ENCODE measurements at regions not wholly inside any gene's neighbourhood (a gene's known extent, or its start where the extent isn't known, plus 50 kb on each side); places are given as distances from the start of the nearest gene placed in this dataset.

GRCh38 chr3:161579395-161580126, 83.0 kb downstream of the OTOL1 start:
- POLR2A ChIA-PET = no interaction called here
- Histone ChIP-seq H3K9me3 (ENCODE audit: control insufficient read depth in 1 of 2, insufficient read depth in 1 of 2, low read depth in 1 of 2, low read length in 2 of 2) (no peaks in the 10 kb centered on the region), H3K9ac (ENCODE audit: low read length) (no peak overlapping the region), H3K36me3 (ENCODE audit: control insufficient read depth in 1 of 2, insufficient read depth in 2 of 2, low read length in 2 of 2) (no peaks in the 10 kb centered on the region), H2AFZ (ENCODE audit: low read depth, low read length, poor library complexity, severe bottlenecking) (no peak overlapping the region), H3K4me1 (ENCODE audit: control insufficient read depth in 1 of 2, insufficient read depth in 2 of 2, low read length in 2 of 2) (no peaks in the 10 kb centered on the region), H3K27me3 (ENCODE audit: insufficient read depth, low read length) (no peaks in the 10 kb centered on the region), H3K4me3 (replicated peaks in 1 of 2; ENCODE audit: low read depth in 1 of 2, low read length in 2 of 2) (no peak overlapping the region), H3K4me2 (ENCODE audit: low read length) (no peak overlapping the region), H3K9me2 (ENCODE audit: insufficient read depth) (no peaks in the 10 kb centered on the region), H4K20me1 (ENCODE audit: insufficient read depth) (no peaks in the 10 kb centered on the region), H3K27ac (ENCODE audit: low read depth, low read length) (no peak overlapping the region), H3K79me2 (ENCODE audit: insufficient read depth, low read length) (no peaks in the 10 kb centered on the region)
- DNase-seq (ENCODE audit: low read depth, low spot score) (no peak), ATAC-seq (no peak)
- TF ChIP-seq MAX (IDR thresholded peaks at IDR 0.05) (no peak), ZFX (IDR thresholded peaks at IDR 0.05) (no peak), EGR1 (IDR thresholded peaks at IDR 0.05; ENCODE audit: low read depth) (no peak), SRF (IDR thresholded peaks at IDR 0.05; ENCODE audit: low read depth) (no peak)
- RAD21 ChIA-PET (ENCODE audit: low non-redundant PET in 1 of 2, low total read pairs in 2 of 2, uncharacterized antibody in 2 of 2, unreplicated experiment in 2 of 2) = no interaction called here
- BruUV-seq (replicated peaks) = no TSS peak
- intact Hi-C loops (cut with micrococcal nuclease) = no loop called here
- CTCF ChIA-PET = no interaction called here

GRCh38 chr3:161585922-161586321, 89.3 kb downstream of the OTOL1 start:
- intact Hi-C loops (cut with micrococcal nuclease) = no loop called here
- DNase-seq (ENCODE audit: low read depth, low spot score) (no peak), ATAC-seq (no peak)
- Histone ChIP-seq H3K27ac (ENCODE audit: low read depth, low read length) (no peak overlapping the region), H3K79me2 (ENCODE audit: insufficient read depth, low read length) (no peaks in the 10 kb centered on the region), H3K4me1 (ENCODE audit: control insufficient read depth in 1 of 2, insufficient read depth in 2 of 2, low read length in 2 of 2) (no peaks in the 10 kb centered on the region), H2AFZ (ENCODE audit: low read depth, low read length, poor library complexity, severe bottlenecking) (no peak overlapping the region), H3K4me3 (replicated peaks in 1 of 2; ENCODE audit: low read depth in 1 of 2, low read length in 2 of 2) (no peak overlapping the region), H4K20me1 (ENCODE audit: insufficient read depth) (no peaks in the 10 kb centered on the region), H3K9ac (ENCODE audit: low read length) (no peak overlapping the region), H3K4me2 (ENCODE audit: low read length) (no peak overlapping the region), H3K36me3 (ENCODE audit: control insufficient read depth in 1 of 2, insufficient read depth in 2 of 2, low read length in 2 of 2) (no peaks in the 10 kb centered on the region), H3K9me2 (ENCODE audit: insufficient read depth) (no peaks in the 10 kb centered on the region), H3K27me3 (ENCODE audit: insufficient read depth, low read length) (no peaks in the 10 kb centered on the region), H3K9me3 (ENCODE audit: control insufficient read depth in 1 of 2, insufficient read depth in 1 of 2, low read depth in 1 of 2, low read length in 2 of 2) (no peaks in the 10 kb centered on the region)
- TF ChIP-seq EZH2 (IDR thresholded peaks at IDR 0.05) (no peak), FOSL1 (IDR thresholded peaks at IDR 0.05; ENCODE audit: low read depth) (no peak), POLR2AphosphoS5 (IDR thresholded peaks at IDR 0.05; ENCODE audit: low read depth, low read length) (no peak), SRF (IDR thresholded peaks at IDR 0.05; ENCODE audit: low read depth) (no peak), REST (IDR thresholded peaks at IDR 0.05; ENCODE audit: low read depth) (no peak)
- no TSS peak for BruUV-seq (replicated peaks)
- ChIA-PET POLR2A (no interaction called here), RAD21 (ENCODE audit: low non-redundant PET in 1 of 2, low total read pairs in 2 of 2, uncharacterized antibody in 2 of 2, unreplicated experiment in 2 of 2) (no interaction called here), CTCF (no interaction called here)

Measured in HCT116 (cell line).